ENCODE measurements at regions not wholly inside any gene's neighbourhood (a gene's known extent, or its start where the extent isn't known, plus 50 kb on each side); places are given as distances from the start of the nearest gene placed in this dataset.

- H3K4me1 ChIP-seq (ENCODE audit: insufficient read depth, low read length) = peaks cover 57% of the 10 kb centered on the region
- no peaks in the 10 kb centered on the region for H3K27me3 ChIP-seq (ENCODE audit: control insufficient read depth in 1 of 2, insufficient read depth in 2 of 2, low read length in 2 of 2)
- ChIA-PET POLR2A (interaction anchor here (0.6 to 4.1 kb wide), 6 partner anchors 11 to 221 kb away, joined by 3 to 35 read pairs (median 3); no protein-coding TSS in a partner anchor), CTCF (ENCODE audit: low intra/inter-chr PET ratio, low total read pairs) (no interaction called here)
- no TSS peak for BruUV-seq (replicated peaks)
- no peak overlapping the region for H2AFZ ChIP-seq (ENCODE audit: low read length)
- H3K9me3 ChIP-seq (ENCODE audit: low read length) = no peaks in the 10 kb centered on the region
- intact Hi-C loops (cut with micrococcal nuclease; ENCODE audit: unreplicated experiment) (no loop called here), in situ Hi-C loops (cut with HindIII; ENCODE audit: extremely low pct_ligation_motif_present, low pct_unique_long_range_greater_than_20kb) (no loop called here)
- DNase-seq (ENCODE audit: low spot score) (no peak), ATAC-seq (no peak), FAIRE-seq (no peak)
- no peaks in the 10 kb centered on the region for H3K36me3 ChIP-seq (replicated peaks in 1 of 2; ENCODE audit: control insufficient read depth in 1 of 2, insufficient read depth in 2 of 2, low read length in 2 of 2)
- H4K20me1 ChIP-seq (ENCODE audit: insufficient read depth, low read length) = no peaks in the 10 kb centered on the region
- 93% methylated on average over 14 of the region's 14 CpGs for WGBS (ENCODE audit: low lambda C conversion rate)
- no peak overlapping the region for H3K4me3 ChIP-seq (replicated peaks in 1 of 3; ENCODE audit: insufficient read depth in 1 of 3, low read depth in 2 of 3, low read length in 3 of 3)
- TF ChIP-seq RFX3 (CRISPR knock-in tag; IDR thresholded peaks at IDR 0.05) = no peak
- no peak for TF ChIP-seq PAXIP1 (CRISPR knock-in tag; conservative IDR thresholded peaks at IDR 0.05)
- no peak for TF ChIP-seq MLX (CRISPR knock-in tag; IDR thresholded peaks at IDR 0.05)
- TF ChIP-seq ZBTB44 (CRISPR knock-in tag; IDR thresholded peaks at IDR 0.05) = no peak
- TF ChIP-seq ZNF124 (CRISPR knock-in tag; IDR thresholded peaks at IDR 0.05) = no peak
- TF ChIP-seq ZZZ3 (CRISPR knock-in tag; IDR thresholded peaks at IDR 0.05; ENCODE audit: borderline replicate concordance) = no peak
- no peak for TF ChIP-seq ELK4 (CRISPR knock-in tag; IDR thresholded peaks at IDR 0.05; ENCODE audit: borderline replicate concordance)
- no peak for TF ChIP-seq ZNF652 (CRISPR knock-in tag; IDR thresholded peaks at IDR 0.05; ENCODE audit: borderline replicate concordance, low read depth)
- no peaks in the 10 kb centered on the region for H3K79me2 ChIP-seq (ENCODE audit: insufficient read depth, low read length)
- H3K4me2 ChIP-seq (ENCODE audit: low read depth, low read length) = no peak overlapping the region
- no peak overlapping the region for H3K9ac ChIP-seq (ENCODE audit: insufficient read depth, low read depth, low read length)
- H3K27ac ChIP-seq (ENCODE audit: extremely low read length, insufficient read depth, low read length) = no peak overlapping the region
Measured at GRCh38 chr1:234735916-234736315, 125.9 kb upstream of the IRF2BP2 start.
